ENCODE measurements at regions not wholly inside any gene's neighbourhood (a gene's known extent, or its start where the extent isn't known, plus 50 kb on each side); places are given as distances from the start of the nearest gene placed in this dataset.
"Not testable (repeated sequence)": the region's sequence is repeated elsewhere in the genome, so short reads cannot be mapped to it uniquely, and the experiment has no call there.

- H3K27ac ChIP-seq (ENCODE audit: low read length) = no peak overlapping the region
- TF ChIP-seq EZH2 (optimal IDR thresholded peaks at IDR 0.05; ENCODE audit: low read depth, low read length) = no peak
- TF ChIP-seq, protein P1, sequence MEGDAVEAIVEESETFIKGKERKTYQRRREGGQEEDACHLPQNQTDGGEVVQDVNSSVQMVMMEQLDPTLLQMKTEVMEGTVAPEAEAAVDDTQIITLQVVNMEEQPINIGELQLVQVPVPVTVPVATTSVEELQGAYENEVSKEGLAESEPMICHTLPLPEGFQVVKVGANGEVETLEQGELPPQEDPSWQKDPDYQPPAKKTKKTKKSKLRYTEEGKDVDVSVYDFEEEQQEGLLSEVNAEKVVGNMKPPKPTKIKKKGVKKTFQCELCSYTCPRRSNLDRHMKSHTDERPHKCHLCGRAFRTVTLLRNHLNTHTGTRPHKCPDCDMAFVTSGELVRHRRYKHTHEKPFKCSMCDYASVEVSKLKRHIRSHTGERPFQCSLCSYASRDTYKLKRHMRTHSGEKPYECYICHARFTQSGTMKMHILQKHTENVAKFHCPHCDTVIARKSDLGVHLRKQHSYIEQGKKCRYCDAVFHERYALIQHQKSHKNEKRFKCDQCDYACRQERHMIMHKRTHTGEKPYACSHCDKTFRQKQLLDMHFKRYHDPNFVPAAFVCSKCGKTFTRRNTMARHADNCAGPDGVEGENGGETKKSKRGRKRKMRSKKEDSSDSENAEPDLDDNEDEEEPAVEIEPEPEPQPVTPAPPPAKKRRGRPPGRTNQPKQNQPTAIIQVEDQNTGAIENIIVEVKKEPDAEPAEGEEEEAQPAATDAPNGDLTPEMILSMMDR (IDR thresholded peaks at IDR 0.05; ENCODE audit: low read length) = no peak
- no peak for TF ChIP-seq EZH2phosphoT487 (IDR thresholded peaks at IDR 0.05; ENCODE audit: low read length)
- no peaks in the 10 kb centered on the region for H3K79me2 ChIP-seq (ENCODE audit: low read length)
- H3K4me3 ChIP-seq (ENCODE audit: low read length) = no peak overlapping the region
- H3K4me2 ChIP-seq (ENCODE audit: low read depth, low read length) = no peak overlapping the region
- no peaks in the 10 kb centered on the region for H4K20me1 ChIP-seq (ENCODE audit: insufficient read depth, low read length)
- H3F3A ChIP-seq (ENCODE audit: insufficient read depth, low read length) = no peaks in the 10 kb centered on the region
- no peaks in the 10 kb centered on the region for H3K9me2 ChIP-seq (replicated peaks; ENCODE audit: insufficient read depth, low read length)
- H3K4me1 ChIP-seq (ENCODE audit: low read length) = no peaks in the 10 kb centered on the region
- no peaks in the 10 kb centered on the region for H3K36me3 ChIP-seq (replicated peaks; ENCODE audit: insufficient read depth, low read length)
- no peak overlapping the region for H3K9ac ChIP-seq (ENCODE audit: low read length)
- DNase-seq = no peak
- no peaks in the 10 kb centered on the region for H3K27me3 ChIP-seq (replicated peaks; ENCODE audit: insufficient read depth, low read length)
- H3K9me3 ChIP-seq (replicated peaks; ENCODE audit: insufficient read depth, low read length) = no peaks in the 10 kb centered on the region
- H2AFZ ChIP-seq (ENCODE audit: low read length) = no peak overlapping the region
These were observed 240.2 kb upstream of the LYPLAL1 start for GRCh38 chr1:218933513-218933912.

GRCh38 chr1:218935408-218935807, 238.3 kb upstream of the LYPLAL1 start:
- not testable (repeated sequence) for H2AFZ ChIP-seq (ENCODE audit: low read length); H4K20me1 ChIP-seq (ENCODE audit: insufficient read depth, low read length); H3K79me2 ChIP-seq (ENCODE audit: low read length); H3K36me3 ChIP-seq (replicated peaks; ENCODE audit: insufficient read depth, low read length); H3K4me1 ChIP-seq (ENCODE audit: low read length); H3K27ac ChIP-seq (ENCODE audit: low read length); H3F3A ChIP-seq (ENCODE audit: insufficient read depth, low read length); H3K9ac ChIP-seq (ENCODE audit: low read length); DNase-seq; H3K4me3 ChIP-seq (ENCODE audit: low read length); H3K4me2 ChIP-seq (ENCODE audit: low read depth, low read length); H3K9me3 ChIP-seq (replicated peaks; ENCODE audit: insufficient read depth, low read length); H3K27me3 ChIP-seq (replicated peaks; ENCODE audit: insufficient read depth, low read length); H3K9me2 ChIP-seq (replicated peaks; ENCODE audit: insufficient read depth, low read length)

DNA sequence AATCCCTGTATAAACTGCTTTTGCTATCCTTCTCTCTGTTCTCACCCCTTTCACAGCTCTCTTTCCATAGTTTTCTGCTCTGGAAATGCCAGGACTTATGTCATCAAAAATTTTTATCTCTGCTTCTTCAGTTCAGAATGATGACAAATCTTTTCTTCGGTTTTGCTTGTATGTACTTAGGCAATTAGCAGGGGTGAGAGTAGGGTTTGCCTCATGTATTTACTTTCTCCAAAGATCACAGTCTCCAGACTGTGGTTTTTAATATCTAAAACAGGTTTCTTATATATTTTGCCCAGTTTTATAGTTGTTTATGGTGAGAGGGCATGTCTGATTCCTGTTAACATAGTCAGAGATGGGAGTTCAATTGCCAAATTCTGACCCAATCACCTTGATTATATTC, 235.4 kb upstream of the LYPLAL1 start:
- no peak for DNase-seq
- no peaks in the 10 kb centered on the region for H3K27me3 ChIP-seq (replicated peaks; ENCODE audit: insufficient read depth, low read length)
- H3F3A ChIP-seq (ENCODE audit: insufficient read depth, low read length) = no peaks in the 10 kb centered on the region
- H3K79me2 ChIP-seq (ENCODE audit: low read length) = no peaks in the 10 kb centered on the region
- no peak overlapping the region for H3K4me3 ChIP-seq (ENCODE audit: low read length)
- no peaks in the 10 kb centered on the region for H4K20me1 ChIP-seq (ENCODE audit: insufficient read depth, low read length)
- no peak for TF ChIP-seq EZH2 (optimal IDR thresholded peaks at IDR 0.05; ENCODE audit: low read depth, low read length)
- TF ChIP-seq, protein P1 (IDR thresholded peaks at IDR 0.05; ENCODE audit: low read length) = no peak
- TF ChIP-seq EZH2phosphoT487 (IDR thresholded peaks at IDR 0.05; ENCODE audit: low read length) = no peak
- no peaks in the 10 kb centered on the region for H3K9me3 ChIP-seq (replicated peaks; ENCODE audit: insufficient read depth, low read length)
- no peaks in the 10 kb centered on the region for H3K4me1 ChIP-seq (ENCODE audit: low read length)
- no peak overlapping the region for H3K27ac ChIP-seq (ENCODE audit: low read length)
- no peaks in the 10 kb centered on the region for H3K36me3 ChIP-seq (replicated peaks; ENCODE audit: insufficient read depth, low read length)
- no peak overlapping the region for H3K4me2 ChIP-seq (ENCODE audit: low read depth, low read length)
- no peak overlapping the region for H2AFZ ChIP-seq (ENCODE audit: low read length)
- H3K9me2 ChIP-seq (replicated peaks; ENCODE audit: insufficient read depth, low read length) = no peaks in the 10 kb centered on the region
- H3K9ac ChIP-seq (ENCODE audit: low read length) = no peak overlapping the region

DNA sequence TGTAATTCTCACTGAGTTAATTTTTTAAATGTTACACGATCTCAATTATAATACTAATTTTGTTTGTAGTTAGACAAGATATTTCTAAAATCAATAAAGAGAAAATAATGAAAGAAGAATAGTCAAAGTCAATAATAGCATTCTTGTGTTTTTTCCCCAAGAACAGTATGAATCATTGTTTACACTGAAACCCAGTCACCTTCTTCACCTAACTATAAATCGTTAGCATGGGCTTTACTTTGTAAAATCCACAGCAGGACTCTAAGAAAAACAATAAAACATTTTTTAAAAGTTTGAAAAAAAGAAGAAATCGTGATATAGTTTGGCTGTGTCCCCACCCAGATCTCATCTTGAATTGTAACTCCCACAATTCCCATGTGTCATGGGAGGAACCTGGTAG, 234.6 kb upstream of the LYPLAL1 start:
- no peaks in the 10 kb centered on the region for H4K20me1 ChIP-seq (ENCODE audit: insufficient read depth, low read length)
- H3K79me2 ChIP-seq (ENCODE audit: low read length) = no peaks in the 10 kb centered on the region
- no peak overlapping the region for H3K4me3 ChIP-seq (ENCODE audit: low read length)
- no peak overlapping the region for H3K4me2 ChIP-seq (ENCODE audit: low read depth, low read length)
- no peaks in the 10 kb centered on the region for H3K9me3 ChIP-seq (replicated peaks; ENCODE audit: insufficient read depth, low read length)
- TF ChIP-seq, protein P1 (IDR thresholded peaks at IDR 0.05; ENCODE audit: low read length) = no peak
- TF ChIP-seq EZH2phosphoT487 (IDR thresholded peaks at IDR 0.05; ENCODE audit: low read length) = no peak
- TF ChIP-seq EZH2 (optimal IDR thresholded peaks at IDR 0.05; ENCODE audit: low read depth, low read length) = no peak
- no peak for DNase-seq
- H2AFZ ChIP-seq (ENCODE audit: low read length) = no peak overlapping the region
- H3K4me1 ChIP-seq (ENCODE audit: low read length) = no peaks in the 10 kb centered on the region
- no peaks in the 10 kb centered on the region for H3F3A ChIP-seq (ENCODE audit: insufficient read depth, low read length)
- no peaks in the 10 kb centered on the region for H3K36me3 ChIP-seq (replicated peaks; ENCODE audit: insufficient read depth, low read length)
- H3K27me3 ChIP-seq (replicated peaks; ENCODE audit: insufficient read depth, low read length) = no peaks in the 10 kb centered on the region
- no peak overlapping the region for H3K9ac ChIP-seq (ENCODE audit: low read length)
- no peak overlapping the region for H3K27ac ChIP-seq (ENCODE audit: low read length)
- no peaks in the 10 kb centered on the region for H3K9me2 ChIP-seq (replicated peaks; ENCODE audit: insufficient read depth, low read length)

All from MM.1S (cell line).